ENCODE measurements at regions not wholly inside any gene's neighbourhood (a gene's known extent, or its start where the extent isn't known, plus 50 kb on each side); places are given as distances from the start of the nearest gene placed in this dataset.

DNA sequence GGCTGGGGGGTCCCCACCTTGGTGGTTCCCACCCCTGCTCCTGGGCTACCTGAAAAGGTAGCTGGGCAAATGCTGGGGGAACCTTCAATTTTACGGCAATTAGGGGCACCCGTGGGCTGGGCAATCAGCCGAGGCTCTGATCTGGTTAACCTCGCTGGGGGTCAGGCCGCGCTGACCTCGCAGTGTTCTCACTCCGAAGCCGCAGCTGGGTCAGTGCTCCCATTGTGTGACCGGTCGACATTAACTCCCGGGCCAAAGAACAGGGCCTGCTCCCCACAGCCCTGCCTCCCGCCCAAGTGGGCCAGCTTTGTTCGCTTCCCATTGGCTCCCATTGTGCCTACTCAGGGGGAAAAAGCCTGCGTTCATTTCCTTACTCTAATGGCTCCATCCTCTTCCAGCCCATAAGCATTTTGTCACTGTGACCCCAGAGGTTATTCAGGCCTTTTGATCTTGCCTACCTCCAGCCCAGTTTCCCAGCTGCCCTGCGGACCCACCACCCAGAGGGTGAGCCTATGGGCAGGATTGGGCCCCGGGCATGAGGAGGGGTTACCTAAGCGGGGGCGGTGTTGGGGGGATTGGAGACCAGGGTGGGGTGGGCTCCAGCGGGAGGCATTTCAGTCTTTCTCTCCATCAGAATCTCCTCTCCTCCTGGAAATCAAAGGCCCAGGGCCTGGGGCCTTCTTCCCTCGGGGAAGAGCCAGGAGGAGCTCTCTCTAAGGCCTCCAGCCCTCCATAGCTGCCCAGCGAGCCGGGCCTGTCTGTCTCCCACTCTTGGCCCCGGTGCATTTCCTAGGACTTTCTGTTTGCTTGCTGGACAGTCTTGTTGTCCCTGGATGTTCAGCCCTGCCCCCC, 90.1 kb downstream of the MYCN start:
- POLR2A ChIA-PET (ENCODE audit: unreplicated experiment) = no interaction called here
- no peak overlapping the region for H4K91ac ChIP-seq (ENCODE audit: insufficient read depth, low read depth, low read length)
- H3K9me3 ChIP-seq (ENCODE audit: control insufficient read depth, insufficient read depth, low read length) = peaks cover 38% of the 10 kb centered on the region

More for the DNA sequence above, 90.1 kb downstream of the MYCN start:
- intact Hi-C loops (cut with micrococcal nuclease) = no loop called here
- Histone ChIP-seq H2AK5ac (ENCODE audit: low read depth, low read length) (no peak overlapping the region), H2AK9ac (replicated peaks; ENCODE audit: low read depth, low read length, poor library complexity) (no peak overlapping the region), H3K9ac (ENCODE audit: low read depth, low read length) (no peak overlapping the region), H3K27me3 (ENCODE audit: control insufficient read depth, insufficient read depth, low read length) (no peaks in the 10 kb centered on the region), H4K20me1 (ENCODE audit: insufficient read depth, low read length) (no peaks in the 10 kb centered on the region), H3K4me2 (ENCODE audit: low read depth, low read length) (no peak overlapping the region), H2BK5ac (ENCODE audit: low read depth, low read length, poor library complexity, severe bottlenecking) (no peak overlapping the region), H2AFZ (replicated peaks; ENCODE audit: low read length, poor library complexity) (no peak overlapping the region), H3K4me1 (ENCODE audit: control insufficient read depth, insufficient read depth, low read length) (no peaks in the 10 kb centered on the region), H2BK15ac (ENCODE audit: low read depth, low read length) (no peak overlapping the region), H3K79me1 (ENCODE audit: low read depth in 1 of 2, low read length in 2 of 2) (no peaks in the 10 kb centered on the region), H3K27ac (ENCODE audit: insufficient read depth, low read length) (no peak overlapping the region), H3K36me3 (ENCODE audit: control insufficient read depth, insufficient read depth, low read length) (no peaks in the 10 kb centered on the region), H3K4ac (ENCODE audit: low read depth, low read length) (no peak overlapping the region), H4K8ac (ENCODE audit: low read depth in 2 of 2, low read length in 2 of 2) (no peak overlapping the region), H2BK20ac (ENCODE audit: low read depth, low read length) (no peak overlapping the region), H4K5ac (ENCODE audit: low read depth, low read length) (no peak overlapping the region), H3K18ac (ENCODE audit: low read depth, low read length) (no peak overlapping the region), H2BK120ac (ENCODE audit: low read depth, low read length) (no peak overlapping the region), H3K56ac (ENCODE audit: extremely low read depth, insufficient read depth, low read length) (no peak overlapping the region), H3K9me1 (ENCODE audit: insufficient read depth, low read length) (no peaks in the 10 kb centered on the region), H3K14ac (replicated peaks; ENCODE audit: low read depth, low read length) (no peak overlapping the region), H3K23ac (ENCODE audit: low read depth, low read length) (no peak overlapping the region), H3K4me3 (ENCODE audit: insufficient read depth, low read depth, low read length) (no peak overlapping the region)
- ATAC-seq (ENCODE audit: low read depth) = no peak
- dilution Hi-C loops (cut with HindIII; ENCODE audit: low sequenced_read_pairs, unreplicated experiment) = no loop called here
- in situ Hi-C loops (cut with MboI; ENCODE audit: low sequenced_read_pairs) = no loop called here
- TF ChIP-seq CEBPB (IDR thresholded peaks at IDR 0.05; ENCODE audit: low read depth, low read length) = no peak
- no peak for TF ChIP-seq RAD21 (IDR thresholded peaks at IDR 0.05; ENCODE audit: low read length)
- no peak for TF ChIP-seq MAFK (IDR thresholded peaks at IDR 0.05; ENCODE audit: low read depth, low read length)
- TF ChIP-seq POLR2A (IDR thresholded peaks at IDR 0.05; ENCODE audit: low read depth, low read length) = no peak
- no peak for TF ChIP-seq CTCF (conservative IDR thresholded peaks at IDR 0.05; ENCODE audit: low read depth, low read length)
- TF ChIP-seq RFX5 (IDR thresholded peaks at IDR 0.05; ENCODE audit: low read depth, low read length) = no peak
- TF ChIP-seq BHLHE40 (IDR thresholded peaks at IDR 0.05; ENCODE audit: low read depth, low read length) = no peak
- TF ChIP-seq CHD1 (IDR thresholded peaks at IDR 0.05; ENCODE audit: low read depth, low read length) = no peak
- no peak for TF ChIP-seq USF2 (IDR thresholded peaks at IDR 0.05; ENCODE audit: low read depth, low read length)
- no TSS peak for BruUV-seq (replicated peaks)
- whole genome bisulfite sequencing, 2 experiments (ENCODE audit: extremely low coverage in 2 of 2, insufficient read length in 1 of 2) = 72% methylated on average over 14 of the region's 24 CpGs; no CpG with 5 or more reads in 1 of the 2 experiments
- no peak for DNase-seq
- CTCF ChIA-PET = no interaction called here

All from IMR-90 (cell line).